GM21619 (cell line): ENCODE measurements at regions not wholly inside any gene's neighbourhood (a gene's known extent, or its start where the extent isn't known, plus 50 kb on each side); places are given as distances from the start of the nearest gene placed in this dataset.
"Not testable (repeated sequence)": the region's sequence is repeated elsewhere in the genome, so short reads cannot be mapped to it uniquely, and the experiment has no call there.

Experiments
- ATAC-seq: cut with Tn5 transposase; IDR thresholded peaks from one replicate; pipeline ENCODE4 v1.9.1; 2021; ENCODE audit not compliant: unreplicated experiment

DNA sequence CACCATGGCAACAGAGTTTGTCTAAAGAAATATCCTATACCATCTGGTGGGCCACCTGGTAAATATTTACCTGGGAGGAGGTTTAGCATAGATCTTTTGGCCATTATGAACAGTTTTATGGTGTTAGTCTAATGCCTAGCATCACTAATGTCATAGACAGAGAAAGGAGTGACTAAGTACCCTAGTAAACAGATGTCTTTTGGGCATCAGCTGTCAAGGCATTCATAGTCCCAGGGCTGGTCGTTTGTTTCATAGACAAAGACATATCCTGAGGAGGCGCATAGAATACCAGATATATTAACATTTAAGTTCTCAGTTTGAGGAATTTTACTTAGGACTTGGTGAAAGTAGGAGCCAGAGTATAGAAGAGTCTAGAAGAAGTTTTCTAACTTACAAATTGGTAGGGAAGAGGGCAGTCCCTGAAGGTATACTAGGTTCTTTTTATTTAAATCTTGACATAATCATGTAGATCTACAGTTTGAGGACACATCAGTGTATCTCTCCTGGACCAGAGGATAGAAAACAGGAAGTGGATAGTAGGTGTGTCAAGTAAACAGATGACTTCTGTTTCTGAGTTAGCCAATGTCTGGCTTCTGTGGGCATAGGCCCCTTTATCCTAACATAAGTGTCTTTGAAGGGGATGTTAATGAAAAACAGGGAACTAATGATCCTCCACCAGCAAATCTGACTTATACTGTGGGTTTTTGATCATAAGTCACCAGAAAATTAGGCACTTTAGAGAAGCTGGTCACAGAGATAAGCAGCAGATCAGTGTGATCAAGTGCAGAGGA is 105.0 kb upstream of the PRSS3 start:
- ATAC-seq: no peak

DNA sequence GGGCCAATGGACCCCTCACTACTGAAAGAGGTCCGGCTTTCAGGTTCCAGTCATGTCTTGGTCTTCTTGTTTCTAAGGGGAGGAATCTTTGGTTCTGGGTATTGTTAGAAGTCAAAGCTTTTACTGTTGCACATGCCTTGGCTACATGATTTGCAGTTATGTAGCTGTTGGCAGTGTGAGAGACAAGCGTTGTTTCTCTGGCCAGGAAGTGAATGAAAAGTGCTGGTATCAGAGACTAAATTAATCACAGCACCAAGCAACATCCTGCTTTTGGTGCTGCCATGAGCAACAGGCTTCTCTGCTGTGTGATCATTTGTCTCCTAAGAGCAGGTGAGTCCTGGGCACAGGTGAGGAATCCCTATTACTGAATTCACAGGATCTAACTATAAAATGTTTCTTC is 100.1 kb upstream of the PRSS3 start:
- ATAC-seq: no peak

DNA sequence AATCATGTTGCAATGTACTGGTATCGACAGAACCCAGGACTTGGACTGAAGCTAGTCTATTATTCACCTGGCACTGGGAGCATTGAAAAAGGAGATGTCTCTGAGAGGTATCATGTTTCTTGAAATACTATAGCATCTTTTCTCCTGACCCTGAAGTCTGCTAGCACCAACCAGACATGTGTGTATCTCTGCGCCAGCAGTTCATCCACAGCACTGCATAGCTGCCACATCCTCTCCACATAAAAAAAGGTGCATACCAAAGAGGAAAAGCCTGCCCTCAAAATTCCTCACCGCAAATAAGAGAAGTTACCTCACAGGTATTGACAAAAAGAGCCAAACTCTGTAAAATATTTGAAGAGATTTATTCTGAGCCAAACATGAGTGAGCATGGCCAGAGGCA is 99.5 kb upstream of the PRSS3 start:
- ATAC-seq: no peak

DNA sequence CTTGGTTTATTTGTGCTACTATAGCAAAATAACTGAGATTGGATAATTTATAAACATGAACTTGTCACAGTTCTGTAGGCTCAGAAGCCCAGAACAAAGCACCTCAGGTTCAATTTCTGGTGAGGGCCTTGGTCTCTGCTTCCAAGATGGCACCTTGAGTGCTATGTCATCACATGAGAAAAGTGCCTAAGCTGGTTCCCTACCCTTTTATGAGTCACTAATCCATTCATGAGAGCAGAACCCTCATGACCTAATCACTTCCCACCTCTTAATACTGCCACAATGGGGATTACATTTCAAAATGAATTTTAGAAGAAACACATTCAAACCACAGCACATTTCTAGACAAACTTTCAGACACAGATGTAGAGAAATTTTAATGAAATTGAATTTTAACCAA is 98.2 kb upstream of the PRSS3 start:
- ATAC-seq: no peak

DNA sequence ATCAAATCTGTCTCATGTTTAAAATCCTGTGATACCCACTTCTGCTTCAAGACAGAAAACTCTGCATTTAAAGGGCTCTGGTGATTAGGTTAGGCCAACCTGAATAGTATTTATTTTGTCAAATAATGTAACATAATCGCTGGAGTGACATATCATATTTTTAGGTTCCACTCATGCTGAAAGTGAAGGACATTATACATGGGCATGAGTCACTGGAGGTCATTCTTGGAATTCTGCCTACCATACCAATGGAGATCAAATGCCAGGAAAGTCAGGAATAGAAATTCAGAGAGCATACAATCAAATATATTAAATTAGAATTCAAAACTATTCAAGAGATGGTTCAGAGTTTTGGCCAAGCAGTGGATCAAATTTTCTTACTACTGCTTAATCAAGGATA is 97.1 kb upstream of the PRSS3 start:
- no peak for ATAC-seq

DNA sequence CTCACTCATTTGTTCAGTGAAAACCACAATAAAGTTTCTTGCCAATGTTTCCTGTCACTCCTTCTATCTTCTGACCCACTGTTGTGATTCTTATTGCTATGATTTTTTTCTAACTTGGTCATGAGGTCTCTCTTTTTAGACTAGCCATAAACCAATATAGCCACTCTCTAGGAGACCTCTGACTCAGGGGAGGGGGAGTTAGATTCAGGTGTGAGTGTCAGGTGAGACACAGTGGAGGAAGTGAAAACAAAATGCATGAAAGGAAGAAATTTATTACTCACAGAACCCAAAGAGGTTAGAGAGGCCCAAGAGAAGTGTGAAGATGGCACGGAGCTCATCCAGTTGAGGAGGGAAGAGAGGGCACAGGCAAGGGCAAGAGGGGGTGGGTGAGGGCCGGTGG is 94.4 kb upstream of the PRSS3 start:
- ATAC-seq: not testable (repeated sequence)

DNA sequence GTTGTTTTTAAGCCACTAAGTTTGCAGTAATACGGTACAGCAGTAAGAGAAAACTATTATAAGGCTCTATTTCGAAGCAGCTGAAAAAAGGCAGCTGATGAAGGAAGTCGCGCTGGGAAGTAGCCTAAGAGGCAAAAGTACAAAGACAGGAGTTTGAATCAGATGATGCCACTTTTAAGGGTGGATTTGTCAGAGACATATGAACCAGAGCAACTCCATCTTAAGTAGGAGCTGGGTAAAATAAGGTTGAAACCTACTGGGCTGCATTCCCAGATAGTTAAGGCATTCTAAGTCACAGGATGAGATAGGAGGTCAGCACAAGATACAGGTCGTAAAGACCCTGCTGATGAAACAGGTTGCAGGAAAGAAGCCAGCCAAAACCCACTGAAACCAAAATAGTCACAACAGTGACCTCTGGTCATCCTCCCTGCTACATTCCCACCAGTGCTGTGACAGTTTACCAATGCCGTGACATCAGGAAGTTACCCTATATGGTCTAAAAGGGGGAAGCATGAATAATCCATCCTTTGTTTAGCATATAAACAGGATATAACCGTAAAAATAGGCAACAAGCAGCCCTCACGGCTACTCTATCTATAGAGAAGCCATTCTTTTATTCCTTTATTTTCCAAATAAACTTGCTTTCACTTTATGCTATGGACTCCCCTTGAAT is 91.8 kb upstream of the PRSS3 start:
- no peak for ATAC-seq

DNA sequence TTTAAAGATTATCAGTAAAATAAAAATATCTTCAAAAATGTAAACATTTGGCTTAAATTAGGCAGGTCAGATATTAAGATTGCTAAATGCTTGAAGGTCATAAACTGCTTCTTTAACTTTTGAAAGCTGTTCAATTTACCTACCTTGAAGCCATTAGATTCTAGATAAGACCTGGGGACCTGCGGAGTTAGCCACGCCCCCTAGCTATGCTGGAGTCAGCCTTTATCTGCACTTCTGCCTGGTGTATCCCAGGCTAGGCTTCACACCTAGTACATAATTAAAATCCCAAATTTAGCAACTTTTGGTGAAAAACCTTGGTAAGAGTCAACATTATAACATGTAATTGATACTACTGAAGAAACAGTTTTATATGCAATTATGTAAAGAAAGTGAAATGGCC is 89.9 kb upstream of the PRSS3 start:
- not testable (repeated sequence) for ATAC-seq

DNA sequence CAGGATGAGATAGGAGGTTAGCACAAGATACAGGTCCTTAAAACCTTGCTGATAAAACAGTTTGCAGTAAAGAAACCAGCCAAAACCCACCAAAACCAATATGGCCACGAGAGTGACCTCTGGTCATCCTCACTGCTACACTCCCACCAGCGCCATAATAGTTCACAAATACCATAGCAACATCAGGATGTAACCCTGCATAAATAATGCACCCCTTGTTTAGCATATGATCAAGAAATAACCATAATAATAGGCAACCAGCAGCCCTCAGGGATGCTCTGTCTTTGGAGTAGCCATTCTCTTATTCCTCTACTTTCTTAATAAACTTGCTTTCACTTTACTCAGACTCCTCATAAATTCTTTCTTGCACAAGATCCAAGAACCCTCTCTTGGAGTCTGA is 86.9 kb upstream of the PRSS3 start:
- no peak for ATAC-seq

DNA sequence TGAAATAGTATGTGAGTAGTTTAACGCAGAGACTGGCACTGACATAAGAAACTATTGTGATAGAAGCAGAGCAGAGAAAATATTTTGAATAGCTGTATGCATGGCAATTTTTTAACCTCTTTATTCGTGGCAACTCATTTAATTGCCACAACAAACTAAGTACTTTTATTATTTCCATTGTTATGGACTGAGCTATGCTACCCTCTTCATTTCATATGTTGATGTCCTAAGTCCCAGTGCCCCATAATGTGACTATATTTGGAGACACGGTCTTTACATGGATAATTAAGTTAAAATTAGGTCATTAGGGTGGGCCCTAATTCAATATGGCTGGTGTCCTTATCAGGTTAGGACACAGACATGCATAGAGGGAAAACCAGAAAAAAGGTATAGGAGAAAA is 86.1 kb upstream of the PRSS3 start:
- no peak for ATAC-seq

DNA sequence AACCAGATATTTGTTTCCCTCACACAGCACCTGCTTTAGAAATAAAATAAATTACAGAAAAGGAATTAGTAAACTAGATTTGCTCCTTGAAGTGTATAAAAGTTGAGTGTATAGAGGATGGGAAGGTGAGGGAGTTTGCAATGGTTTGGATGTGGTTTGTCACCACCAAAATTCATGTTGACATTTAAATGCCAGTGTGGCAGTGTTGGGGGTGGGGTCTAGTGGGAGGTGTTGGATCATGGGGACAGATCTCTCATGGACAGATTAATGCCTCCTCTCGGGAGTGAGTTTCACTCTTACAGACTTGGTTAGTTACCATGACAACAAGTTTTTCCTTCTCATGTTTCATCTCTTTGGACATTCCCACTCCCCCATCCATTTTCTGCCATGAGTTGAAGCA is 83.9 kb upstream of the PRSS3 start:
- not testable (repeated sequence) for ATAC-seq

DNA sequence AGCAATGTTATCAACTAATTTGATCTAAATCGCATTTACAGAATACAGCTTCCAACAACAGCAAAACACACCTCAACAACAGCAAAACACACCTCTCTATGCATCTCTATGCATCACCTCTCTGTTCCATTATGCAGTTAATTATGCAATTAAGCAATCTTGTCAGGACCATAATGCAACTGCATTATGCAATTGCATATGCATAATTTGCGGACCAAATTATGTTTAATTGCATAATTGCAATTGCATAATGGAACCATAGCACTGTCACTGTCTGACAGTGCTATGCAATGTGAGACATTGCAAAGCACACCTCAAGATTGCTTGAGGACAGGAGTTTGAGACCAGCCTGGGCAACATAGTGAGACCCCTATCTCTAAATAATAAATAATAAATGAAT is 80.4 kb upstream of the PRSS3 start:
- no peak for ATAC-seq

DNA sequence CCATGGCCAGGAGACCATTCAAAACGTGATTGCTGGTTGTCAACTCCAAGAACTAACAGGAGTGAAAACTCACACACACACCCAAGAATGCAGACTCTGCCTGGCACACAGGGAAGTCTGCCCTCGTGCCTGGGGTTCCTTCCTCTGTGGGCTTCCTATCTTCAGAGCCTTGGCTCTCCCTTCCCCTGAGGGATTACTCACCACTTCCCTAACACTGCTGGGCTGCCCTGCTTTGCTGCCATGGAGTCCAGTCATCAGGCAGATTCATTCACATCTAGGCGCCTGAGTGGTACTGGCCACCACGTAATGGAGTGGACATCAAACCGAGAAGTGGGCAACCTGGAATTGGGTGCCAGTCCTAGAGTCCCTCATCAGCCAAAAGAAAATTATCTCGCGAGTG is 76.4 kb upstream of the PRSS3 start:
- ATAC-seq: no peak

DNA sequence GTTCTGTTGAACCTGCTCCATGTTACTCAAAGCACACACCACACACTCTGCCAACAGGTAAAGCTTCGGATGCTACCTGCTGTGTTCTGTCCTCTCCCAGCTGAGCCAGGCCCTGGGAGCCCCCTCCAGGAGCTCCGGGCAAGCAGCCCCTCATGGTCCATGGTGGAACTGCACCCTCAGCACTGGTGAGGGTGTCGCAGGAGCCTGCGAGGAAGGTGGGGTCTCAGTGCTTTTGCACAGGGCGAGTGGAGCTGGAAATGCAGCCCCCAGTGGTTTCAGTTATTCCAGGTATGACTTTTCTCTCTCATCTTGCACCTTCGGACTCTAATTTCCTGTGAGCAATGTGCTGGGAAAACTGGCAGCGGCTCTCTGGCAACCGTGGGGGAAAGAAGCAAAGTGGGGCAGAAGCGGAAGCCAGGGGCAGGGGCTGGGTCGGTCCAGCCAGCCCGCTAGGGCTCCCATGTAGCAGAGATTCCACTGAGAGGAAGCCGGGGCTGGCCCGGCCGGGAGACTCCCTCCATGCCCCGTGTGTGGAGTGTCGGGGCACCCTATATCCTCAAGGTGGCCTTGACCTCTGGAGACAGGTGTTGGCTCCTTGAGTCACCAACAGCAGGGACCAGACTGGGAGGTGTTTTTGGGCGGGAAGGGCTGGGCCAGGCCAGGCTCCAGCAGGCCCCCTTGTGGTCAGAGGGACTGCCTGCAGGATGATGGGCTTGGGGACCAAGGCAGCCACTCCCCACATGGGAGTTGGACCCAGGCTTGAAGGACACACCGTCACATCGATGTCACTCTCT is 75.6 kb upstream of the PRSS3 start:
- ATAC-seq: no peak

DNA sequence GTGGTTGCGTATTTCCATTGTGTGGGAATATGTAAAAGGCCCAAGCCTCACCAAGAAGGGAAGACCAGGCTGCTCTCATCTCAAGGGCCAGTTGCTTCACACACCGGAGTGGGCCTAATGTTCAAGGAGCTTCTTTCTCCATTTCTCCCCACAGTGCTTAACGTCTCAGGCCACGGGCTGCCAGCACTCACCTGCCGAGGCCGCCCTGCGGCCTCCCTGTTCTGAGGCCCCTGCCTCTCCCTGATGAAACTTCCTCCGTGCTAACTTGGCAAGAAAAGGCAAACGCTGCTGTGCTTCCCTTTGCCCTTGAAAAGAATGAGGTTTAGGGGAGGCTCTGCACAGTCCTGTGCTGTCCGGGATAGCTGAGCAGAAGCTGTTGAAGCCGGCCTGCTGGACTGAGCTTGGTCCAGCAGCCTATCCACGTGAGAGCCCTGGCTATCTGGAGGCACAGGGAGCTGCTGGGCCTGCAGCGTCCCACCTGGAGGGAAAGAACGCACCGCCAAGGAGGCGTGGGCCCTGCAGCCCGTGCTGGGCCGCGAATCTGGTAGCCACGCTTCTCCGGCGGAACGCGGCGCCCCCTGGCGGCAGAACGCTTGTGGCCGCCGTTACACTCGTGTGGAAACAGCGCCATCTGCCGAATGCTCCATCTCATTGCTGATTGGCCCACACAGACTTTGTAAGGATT is 73.5 kb upstream of the PRSS3 start:
- ATAC-seq: peak; percentile 62

DNA sequence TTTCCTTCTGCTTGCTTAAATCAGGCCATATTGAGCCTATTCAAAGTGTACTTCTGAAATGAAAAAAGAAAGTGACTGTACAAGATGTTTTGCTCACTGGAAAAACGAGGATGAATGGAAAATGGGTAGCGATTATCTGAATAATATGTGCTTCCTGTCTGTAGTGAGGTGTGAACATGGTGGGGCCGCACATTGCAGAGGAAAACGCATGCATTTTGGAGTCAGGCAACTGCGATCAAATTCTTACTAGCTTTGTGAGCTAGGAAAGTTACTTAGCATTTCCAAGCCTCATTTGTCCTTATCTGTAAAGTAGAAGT is 73.0 kb upstream of the PRSS3 start:
- ATAC-seq: no peak

DNA sequence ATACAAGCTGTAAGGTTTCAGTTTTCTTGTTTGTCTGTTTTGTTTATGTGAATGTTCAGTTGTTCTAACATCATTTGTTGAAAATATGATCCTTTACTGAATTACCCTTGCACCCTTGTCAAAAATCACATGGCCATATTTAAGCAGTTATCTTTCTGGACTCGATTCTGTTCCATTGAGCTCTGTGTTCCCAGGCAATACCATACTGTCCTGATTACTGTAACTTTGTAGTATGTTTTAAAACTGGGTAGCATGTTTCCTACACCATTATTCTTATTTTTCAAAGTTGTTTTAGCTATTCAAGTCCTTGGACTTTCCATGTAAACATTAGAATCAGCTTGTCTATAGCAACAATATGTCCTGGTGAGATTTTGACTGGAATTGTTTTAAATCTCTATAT is 66.7 kb upstream of the PRSS3 start:
- no peak for ATAC-seq

DNA sequence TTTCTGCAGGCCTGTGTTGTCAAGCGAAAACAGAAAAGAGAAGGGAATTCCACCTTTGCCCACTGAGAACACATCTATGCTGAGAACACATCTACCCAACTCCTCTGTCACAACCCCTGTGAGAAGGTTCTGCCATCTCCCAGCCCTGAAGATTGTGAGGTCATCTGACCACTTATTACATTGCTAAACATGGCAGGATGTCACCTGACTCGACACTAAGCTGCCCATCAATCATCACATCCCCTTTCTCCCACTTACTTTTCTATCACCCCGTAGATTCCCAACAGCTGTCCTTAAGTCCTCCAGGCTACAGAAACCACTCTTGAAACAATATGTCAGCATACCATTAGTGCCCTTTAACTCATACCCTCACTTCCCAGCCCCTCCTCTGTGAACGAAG is 64.2 kb upstream of the PRSS3 start:
- ATAC-seq: no peak

DNA sequence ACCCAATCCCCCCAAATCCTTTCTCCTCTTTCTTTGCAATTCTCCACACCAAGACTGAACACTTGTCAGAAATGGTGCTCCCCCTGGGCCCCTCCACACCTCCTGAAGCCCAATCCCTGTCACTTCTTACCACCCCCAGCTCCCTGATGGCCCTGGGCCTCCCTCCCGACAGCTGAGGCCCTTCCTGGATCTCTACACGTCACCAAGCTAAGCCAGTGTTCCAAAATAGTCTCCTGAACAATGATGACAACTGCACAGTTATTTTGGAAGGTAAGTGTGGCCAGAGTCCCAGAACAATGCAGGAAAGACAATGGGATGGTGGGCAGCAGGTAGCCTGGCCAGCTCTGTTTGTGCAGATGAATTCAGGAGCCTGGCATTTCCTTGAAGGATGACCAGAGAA is 63.7 kb upstream of the PRSS3 start:
- ATAC-seq: no peak

DNA sequence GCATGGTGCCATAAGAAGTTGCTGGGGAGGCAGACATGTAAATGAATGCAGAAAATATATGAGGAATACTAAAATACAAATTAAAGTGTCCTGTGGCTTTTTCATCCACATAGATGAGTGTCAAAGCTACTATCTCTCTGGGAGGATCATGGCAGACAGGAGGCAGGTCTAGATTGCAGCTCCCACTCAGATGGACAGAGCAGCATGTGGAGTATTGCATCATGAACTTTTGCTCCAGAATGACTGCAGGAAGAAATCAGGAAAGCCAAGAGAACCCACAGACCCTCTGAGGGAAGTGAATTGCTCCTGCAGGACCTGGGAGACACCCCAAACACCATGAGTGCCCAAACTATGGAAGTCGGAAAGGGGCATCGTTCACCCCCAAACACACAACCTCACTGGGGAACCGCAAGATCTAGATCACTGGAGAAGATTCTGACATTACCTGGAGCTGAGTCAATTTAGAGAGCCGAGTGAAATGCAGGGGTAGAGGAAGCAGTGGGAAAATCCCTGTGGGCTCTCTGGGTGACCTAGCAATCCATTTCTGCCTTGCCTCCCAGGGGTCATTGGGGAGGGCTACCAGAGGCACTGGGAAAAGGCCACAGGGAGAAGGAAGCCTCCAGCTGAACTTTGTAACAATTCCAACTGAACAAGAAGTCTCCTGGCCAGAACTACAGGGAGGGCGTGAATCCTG is 61.0 kb upstream of the PRSS3 start:
- not testable (repeated sequence) for ATAC-seq
